Erythroblast (primary cell): ENCODE measurements at regions not wholly inside any gene's neighbourhood (a gene's known extent, or its start where the extent isn't known, plus 50 kb on each side); places are given as distances from the start of the nearest gene placed in this dataset.

ENCODE experiments used
- DNase-seq, 2 experiments: peaks; one replicate each; lab custom pipeline; 2025; lab: John Stamatoyannopoulos, UW
- GATA1 ChIP-seq: IDR thresholded peaks from 2 replicates; pipeline ENCODE4 v1.6.1; 2011; ENCODE audit warnings: low read depth, mild to moderate bottlenecking, control low read depth, low read length, moderate library complexity
- POLR2A ChIP-seq: IDR thresholded peaks from 2 replicates; pipeline ENCODE4 v1.6.1; 2011; ENCODE audit warnings: mild to moderate bottlenecking, low read length

- no peak for DNase-seq
- TF ChIP-seq GATA1 (no peak), POLR2A (no peak)
These were observed 80.2 kb downstream of the C6orf118 start for GRCh38 chr6:165229216-165229615.

GRCh38 chr6:165227644-165228329 is 81.6 kb downstream of the C6orf118 start:
- no peak for DNase-seq
- TF ChIP-seq POLR2A (no peak), GATA1 (no peak)

GRCh38 chr6:165223736-165224135 is 85.7 kb downstream of the C6orf118 start:
- DNase-seq: no peak
- TF ChIP-seq POLR2A (no peak), GATA1 (no peak)

- TF ChIP-seq GATA1 (no peak), POLR2A (no peak)
- no peak for DNase-seq
These were observed 86.3 kb downstream of the C6orf118 start for GRCh38 chr6:165223101-165223500.

GRCh38 chr6:165222315-165223025 is 86.9 kb downstream of the C6orf118 start:
- no peak for TF ChIP-seq GATA1
- TF ChIP-seq POLR2A: no peak
- no peak for DNase-seq

- no peak for DNase-seq
- TF ChIP-seq GATA1: no peak
- no peak for TF ChIP-seq POLR2A
These were observed 89.4 kb downstream of the C6orf118 start for GRCh38 chr6:165220045-165220444.

DNA sequence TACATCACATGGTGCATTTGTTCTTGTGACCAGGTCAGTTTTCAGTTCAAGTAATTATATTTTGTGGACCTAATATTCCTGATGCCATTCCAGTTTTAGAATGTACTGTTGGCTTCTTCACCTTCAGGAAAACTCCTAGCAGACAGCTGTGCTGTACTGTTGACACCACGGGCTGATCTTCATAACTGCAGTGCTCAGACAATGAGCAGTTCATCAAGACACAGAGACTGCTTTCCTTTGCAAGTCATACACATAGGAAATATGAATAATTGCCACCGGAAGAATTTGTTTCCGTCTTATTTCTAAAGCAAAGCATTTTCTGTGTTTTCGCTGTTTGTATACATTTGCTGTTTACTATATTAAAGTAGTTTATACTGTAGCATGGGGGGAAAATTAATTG is 89.8 kb downstream of the C6orf118 start:
- TF ChIP-seq GATA1 (no peak), POLR2A (no peak)
- DNase-seq: no peak

GRCh38 chr6:165218829-165219228 is 90.6 kb downstream of the C6orf118 start:
- DNase-seq: no peak
- TF ChIP-seq GATA1: no peak
- no peak for TF ChIP-seq POLR2A

DNA sequence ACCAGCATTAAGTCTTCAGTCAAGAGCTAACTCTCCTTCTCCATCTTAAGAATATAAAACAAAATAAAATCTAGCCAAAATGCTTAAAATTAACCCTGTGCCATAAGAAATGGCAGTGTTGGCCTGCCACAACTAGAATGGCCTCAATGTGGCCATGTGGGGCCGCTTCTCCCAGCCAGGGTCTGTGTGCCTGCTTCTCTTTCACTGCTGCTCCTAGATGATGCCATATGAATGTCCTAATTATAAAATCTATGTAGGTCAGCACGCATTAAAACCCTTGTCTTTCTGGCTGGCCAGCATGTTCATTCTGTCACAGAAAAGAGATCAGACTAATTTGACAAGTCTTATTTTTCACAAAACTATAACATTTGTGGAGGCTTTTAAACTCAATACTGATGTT is 102.6 kb downstream of the C6orf118 start:
- no peak for DNase-seq
- TF ChIP-seq POLR2A (no peak), GATA1 (no peak)

DNA sequence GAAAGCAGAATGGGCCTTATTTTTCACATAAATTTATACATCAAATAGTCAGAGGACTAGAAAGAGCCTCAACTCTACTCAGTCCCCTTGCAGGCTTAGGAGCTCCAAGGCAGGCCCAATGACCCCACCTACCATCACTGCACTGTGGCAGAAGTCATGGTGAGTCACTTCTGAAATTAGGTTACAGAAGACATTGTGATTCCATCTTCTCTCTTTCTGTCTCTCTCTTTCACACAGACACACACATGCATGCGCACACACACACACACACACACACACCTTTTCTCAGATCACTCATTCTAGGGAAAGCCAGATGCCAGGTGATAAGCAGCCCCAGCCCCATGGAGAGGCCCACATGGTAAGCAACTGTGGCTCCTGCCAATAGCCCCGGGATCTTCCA is 103.8 kb downstream of the C6orf118 start:
- DNase-seq: no peak

DNA sequence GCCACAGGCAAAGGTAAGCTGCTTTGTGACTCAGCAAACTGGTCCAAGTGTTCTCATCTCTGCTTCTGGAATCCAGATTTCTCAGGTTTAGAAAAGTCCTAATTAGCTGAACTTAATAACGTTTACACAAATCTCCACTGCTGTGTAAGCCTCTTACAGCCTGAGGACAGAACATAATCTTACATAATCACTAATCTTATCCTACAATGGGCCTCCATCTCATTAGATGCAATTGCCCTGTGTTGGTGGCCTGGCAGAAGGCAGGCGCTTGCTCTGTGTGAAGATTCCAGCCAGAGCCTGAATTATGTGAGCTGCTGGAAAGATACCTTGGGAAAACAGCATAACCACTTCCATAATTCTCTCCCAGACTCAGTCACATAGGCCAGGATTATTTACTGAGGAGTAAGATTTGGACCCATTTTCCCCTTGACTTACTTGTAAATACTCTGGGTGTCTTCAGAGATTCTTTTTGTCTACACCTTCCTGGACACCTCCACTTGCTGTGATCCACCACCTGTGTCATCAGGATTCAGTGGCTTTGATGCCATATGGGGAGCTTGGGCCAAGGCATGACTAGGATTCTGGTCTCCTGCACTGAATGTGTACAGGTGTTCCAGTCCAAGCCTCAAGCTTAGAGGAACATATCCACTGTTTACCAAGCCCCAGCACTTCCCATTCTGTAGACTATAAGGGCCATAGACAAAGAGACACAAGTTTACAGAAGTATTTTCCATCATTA is 104.4 kb downstream of the C6orf118 start:
- TF ChIP-seq GATA1: no peak
- no peak for TF ChIP-seq POLR2A

More for the DNA sequence above, 103.8 kb downstream of the C6orf118 start:
- TF ChIP-seq GATA1 (no peak), POLR2A (no peak)

GRCh38 chr6:165200178-165200577 is 109.2 kb downstream of the C6orf118 start:
- TF ChIP-seq POLR2A: no peak
- TF ChIP-seq GATA1: no peak
- DNase-seq: no peak

More for the DNA sequence above, 104.4 kb downstream of the C6orf118 start:
- no peak for DNase-seq

DNA sequence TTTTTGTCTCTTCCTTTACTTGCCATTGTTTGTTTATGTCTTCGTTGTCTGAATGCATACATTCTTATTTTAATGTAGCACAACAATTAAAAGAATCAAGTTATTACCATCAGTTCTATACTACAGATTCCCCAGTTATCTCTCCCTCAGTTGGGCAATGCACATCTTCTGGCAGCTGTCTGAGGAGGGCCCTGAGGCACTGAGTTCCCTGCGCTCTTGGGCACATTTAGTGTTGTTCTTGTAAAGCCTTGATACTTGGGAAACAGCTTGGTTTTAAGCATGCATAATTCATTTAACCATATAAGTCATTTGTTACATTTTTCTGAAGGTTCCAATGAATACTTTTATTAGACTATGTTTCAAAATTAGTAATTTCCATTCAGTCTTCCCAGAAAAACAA is 117.9 kb downstream of the C6orf118 start:
- DNase-seq: no peak

GRCh38 chr6:165186441-165187205 is 122.8 kb downstream of the C6orf118 start:
- TF ChIP-seq POLR2A (no peak), GATA1 (no peak)
- DNase-seq: no peak

More for the DNA sequence above, 117.9 kb downstream of the C6orf118 start:
- TF ChIP-seq GATA1 (no peak), POLR2A (no peak)

- no peak for TF ChIP-seq POLR2A
- no peak for TF ChIP-seq GATA1
- DNase-seq: no peak
These were observed 123.4 kb downstream of the C6orf118 start for GRCh38 chr6:165186041-165186440.
